ENCODE measurements at regions not wholly inside any gene's neighbourhood (a gene's known extent, or its start where the extent isn't known, plus 50 kb on each side); places are given as distances from the start of the nearest gene placed in this dataset.

DNA sequence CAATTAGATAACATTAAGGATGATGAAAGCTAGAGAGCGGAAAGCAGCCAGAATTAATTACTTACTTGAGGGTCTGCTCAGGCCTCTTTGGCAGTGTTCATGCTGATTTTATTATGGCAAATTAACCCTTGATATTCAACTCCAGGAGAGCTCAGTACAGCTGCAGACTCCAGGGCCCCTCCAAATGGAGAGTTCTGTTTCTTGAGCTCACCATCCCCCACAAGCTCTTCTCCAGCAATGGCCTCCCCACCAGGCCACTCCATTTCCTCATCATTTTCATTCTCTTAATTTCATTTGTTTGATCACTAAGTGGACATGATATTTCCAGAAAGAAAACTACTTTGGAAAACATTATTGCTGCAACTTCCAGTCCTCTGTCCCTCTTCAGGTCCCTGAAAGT lies 513.3 kb upstream of the NOX3 start:
- TF ChIP-seq, protein P1, sequence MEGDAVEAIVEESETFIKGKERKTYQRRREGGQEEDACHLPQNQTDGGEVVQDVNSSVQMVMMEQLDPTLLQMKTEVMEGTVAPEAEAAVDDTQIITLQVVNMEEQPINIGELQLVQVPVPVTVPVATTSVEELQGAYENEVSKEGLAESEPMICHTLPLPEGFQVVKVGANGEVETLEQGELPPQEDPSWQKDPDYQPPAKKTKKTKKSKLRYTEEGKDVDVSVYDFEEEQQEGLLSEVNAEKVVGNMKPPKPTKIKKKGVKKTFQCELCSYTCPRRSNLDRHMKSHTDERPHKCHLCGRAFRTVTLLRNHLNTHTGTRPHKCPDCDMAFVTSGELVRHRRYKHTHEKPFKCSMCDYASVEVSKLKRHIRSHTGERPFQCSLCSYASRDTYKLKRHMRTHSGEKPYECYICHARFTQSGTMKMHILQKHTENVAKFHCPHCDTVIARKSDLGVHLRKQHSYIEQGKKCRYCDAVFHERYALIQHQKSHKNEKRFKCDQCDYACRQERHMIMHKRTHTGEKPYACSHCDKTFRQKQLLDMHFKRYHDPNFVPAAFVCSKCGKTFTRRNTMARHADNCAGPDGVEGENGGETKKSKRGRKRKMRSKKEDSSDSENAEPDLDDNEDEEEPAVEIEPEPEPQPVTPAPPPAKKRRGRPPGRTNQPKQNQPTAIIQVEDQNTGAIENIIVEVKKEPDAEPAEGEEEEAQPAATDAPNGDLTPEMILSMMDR (IDR thresholded peaks at IDR 0.05; ENCODE audit: low read depth, low read length): no peak
- no peak for TF ChIP-seq EZH2phosphoT487 (IDR thresholded peaks at IDR 0.05; ENCODE audit: low read depth)
- H3K27me3 ChIP-seq (ENCODE audit: low read depth, low read length): no peaks in the 10 kb centered on the region
- no peaks in the 10 kb centered on the region for H4K20me1 ChIP-seq (ENCODE audit: insufficient read depth, low read length)
- H3K4me3 ChIP-seq (ENCODE audit: low read length): no peak overlapping the region
- no peak overlapping the region for H3K27ac ChIP-seq (ENCODE audit: low read length)
- no peaks in the 10 kb centered on the region for H3K4me1 ChIP-seq (ENCODE audit: low read length)
- no peaks in the 10 kb centered on the region for H3K9me3 ChIP-seq (ENCODE audit: insufficient read depth, low read length)
- H3K79me2 ChIP-seq (ENCODE audit: low read length): no peaks in the 10 kb centered on the region
- no peak overlapping the region for H2AFZ ChIP-seq (ENCODE audit: low read depth, low read length)
- no peak overlapping the region for H3K4me2 ChIP-seq (ENCODE audit: low read length)
- H3K9ac ChIP-seq (ENCODE audit: low read length): no peak overlapping the region
- no peaks in the 10 kb centered on the region for H3K36me3 ChIP-seq (replicated peaks; ENCODE audit: low read depth, low read length)

DNA sequence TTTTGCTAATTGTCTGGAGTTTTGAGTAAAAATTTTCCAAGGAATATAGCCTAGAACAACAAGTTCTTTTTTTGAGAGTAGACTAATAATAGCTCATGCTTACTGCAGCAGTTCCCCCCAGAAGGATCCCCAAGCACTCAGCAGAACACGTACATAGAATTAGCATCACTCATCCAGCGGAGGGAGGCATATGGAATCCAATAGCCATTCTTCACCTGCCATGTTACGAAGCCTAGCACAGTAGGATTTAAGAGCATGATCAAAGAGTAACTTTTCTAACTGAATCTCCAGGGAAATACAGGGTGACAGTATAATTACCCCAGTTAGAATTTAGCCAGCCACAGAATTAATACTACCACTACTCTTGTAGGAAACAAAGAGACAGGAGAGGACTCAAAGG lies 511.7 kb upstream of the NOX3 start:
- Histone ChIP-seq H4K20me1 (ENCODE audit: insufficient read depth, low read length) (no peaks in the 10 kb centered on the region), H3K4me3 (ENCODE audit: low read length) (no peak overlapping the region), H3K9me3 (ENCODE audit: insufficient read depth, low read length) (no peaks in the 10 kb centered on the region), H3K79me2 (ENCODE audit: low read length) (no peaks in the 10 kb centered on the region), H3K27me3 (ENCODE audit: low read depth, low read length) (no peaks in the 10 kb centered on the region), H3K36me3 (replicated peaks; ENCODE audit: low read depth, low read length) (no peaks in the 10 kb centered on the region), H3K4me1 (ENCODE audit: low read length) (no peaks in the 10 kb centered on the region), H3K9ac (ENCODE audit: low read length) (no peak overlapping the region), H3K4me2 (ENCODE audit: low read length) (no peak overlapping the region), H3K27ac (ENCODE audit: low read length) (no peak overlapping the region), H2AFZ (ENCODE audit: low read depth, low read length) (no peak overlapping the region)
- TF ChIP-seq, protein P1 (IDR thresholded peaks at IDR 0.05; ENCODE audit: low read depth, low read length): no peak
- TF ChIP-seq EZH2phosphoT487 (IDR thresholded peaks at IDR 0.05; ENCODE audit: low read depth): no peak

DNA sequence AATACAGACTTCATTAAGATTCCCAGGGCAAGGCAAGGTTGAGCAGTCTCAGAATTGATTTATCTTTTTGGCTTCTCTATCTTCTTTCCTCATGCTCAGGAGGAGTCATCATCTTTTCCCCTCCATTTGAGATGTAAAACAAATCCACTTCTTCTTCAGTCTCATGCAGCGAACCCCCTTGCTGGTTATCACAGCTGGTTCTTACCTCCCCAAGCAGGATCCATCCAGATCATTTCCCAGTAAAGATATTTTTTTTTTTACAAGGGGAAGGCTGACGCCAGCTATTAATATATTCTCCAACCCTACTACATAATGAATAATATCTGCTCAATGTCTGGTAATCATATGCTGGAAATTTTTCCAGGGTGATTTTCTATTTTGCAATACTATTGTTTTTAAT lies 508.9 kb upstream of the NOX3 start:
- Histone ChIP-seq H3K9ac (ENCODE audit: low read length) (no peak overlapping the region), H3K79me2 (ENCODE audit: low read length) (no peaks in the 10 kb centered on the region), H3K27ac (ENCODE audit: low read length) (no peak overlapping the region), H3K36me3 (replicated peaks; ENCODE audit: low read depth, low read length) (no peaks in the 10 kb centered on the region), H3K4me3 (ENCODE audit: low read length) (no peak overlapping the region), H4K20me1 (ENCODE audit: insufficient read depth, low read length) (no peaks in the 10 kb centered on the region), H2AFZ (ENCODE audit: low read depth, low read length) (no peak overlapping the region), H3K9me3 (ENCODE audit: insufficient read depth, low read length) (no peaks in the 10 kb centered on the region), H3K27me3 (ENCODE audit: low read depth, low read length) (no peaks in the 10 kb centered on the region), H3K4me1 (ENCODE audit: low read length) (no peaks in the 10 kb centered on the region), H3K4me2 (ENCODE audit: low read length) (no peak overlapping the region)
- TF ChIP-seq, protein P1 (IDR thresholded peaks at IDR 0.05; ENCODE audit: low read depth, low read length): no peak
- TF ChIP-seq EZH2phosphoT487 (IDR thresholded peaks at IDR 0.05; ENCODE audit: low read depth): no peak

DNA sequence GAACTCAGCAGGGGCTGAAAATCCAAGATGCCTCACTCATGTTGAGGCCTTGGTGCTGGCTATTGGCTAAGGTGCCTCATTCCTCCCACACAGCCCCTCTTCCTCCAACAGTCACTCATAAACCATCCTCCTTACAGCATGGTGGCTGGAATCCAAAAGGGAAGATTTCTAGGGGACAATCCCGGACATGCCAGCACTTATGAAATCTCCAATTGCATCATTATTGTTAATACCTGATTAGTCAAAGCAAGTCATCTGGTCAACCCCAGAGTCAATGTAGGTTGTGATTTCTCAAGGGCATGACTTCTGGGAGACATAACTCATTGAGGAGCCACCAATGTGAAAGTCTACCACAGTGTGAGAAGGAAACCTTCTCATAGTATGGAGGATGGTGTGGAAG lies 506.6 kb upstream of the NOX3 start:
- no peaks in the 10 kb centered on the region for H3K36me3 ChIP-seq (replicated peaks; ENCODE audit: low read depth, low read length)
- TF ChIP-seq EZH2phosphoT487 (IDR thresholded peaks at IDR 0.05; ENCODE audit: low read depth): no peak
- TF ChIP-seq, protein P1 (IDR thresholded peaks at IDR 0.05; ENCODE audit: low read depth, low read length): no peak
- H3K4me2 ChIP-seq (ENCODE audit: low read length): no peak overlapping the region
- no peak overlapping the region for H3K27ac ChIP-seq (ENCODE audit: low read length)
- no peaks in the 10 kb centered on the region for H3K79me2 ChIP-seq (ENCODE audit: low read length)
- no peaks in the 10 kb centered on the region for H3K27me3 ChIP-seq (ENCODE audit: low read depth, low read length)
- no peaks in the 10 kb centered on the region for H3K9me3 ChIP-seq (ENCODE audit: insufficient read depth, low read length)
- no peak overlapping the region for H3K4me3 ChIP-seq (ENCODE audit: low read length)
- no peaks in the 10 kb centered on the region for H4K20me1 ChIP-seq (ENCODE audit: insufficient read depth, low read length)
- no peaks in the 10 kb centered on the region for H3K4me1 ChIP-seq (ENCODE audit: low read length)
- no peak overlapping the region for H3K9ac ChIP-seq (ENCODE audit: low read length)
- H2AFZ ChIP-seq (ENCODE audit: low read depth, low read length): no peak overlapping the region
